ENCODE measurements at regions not wholly inside any gene's neighbourhood (a gene's known extent, or its start where the extent isn't known, plus 50 kb on each side); places are given as distances from the start of the nearest gene placed in this dataset.

DNA sequence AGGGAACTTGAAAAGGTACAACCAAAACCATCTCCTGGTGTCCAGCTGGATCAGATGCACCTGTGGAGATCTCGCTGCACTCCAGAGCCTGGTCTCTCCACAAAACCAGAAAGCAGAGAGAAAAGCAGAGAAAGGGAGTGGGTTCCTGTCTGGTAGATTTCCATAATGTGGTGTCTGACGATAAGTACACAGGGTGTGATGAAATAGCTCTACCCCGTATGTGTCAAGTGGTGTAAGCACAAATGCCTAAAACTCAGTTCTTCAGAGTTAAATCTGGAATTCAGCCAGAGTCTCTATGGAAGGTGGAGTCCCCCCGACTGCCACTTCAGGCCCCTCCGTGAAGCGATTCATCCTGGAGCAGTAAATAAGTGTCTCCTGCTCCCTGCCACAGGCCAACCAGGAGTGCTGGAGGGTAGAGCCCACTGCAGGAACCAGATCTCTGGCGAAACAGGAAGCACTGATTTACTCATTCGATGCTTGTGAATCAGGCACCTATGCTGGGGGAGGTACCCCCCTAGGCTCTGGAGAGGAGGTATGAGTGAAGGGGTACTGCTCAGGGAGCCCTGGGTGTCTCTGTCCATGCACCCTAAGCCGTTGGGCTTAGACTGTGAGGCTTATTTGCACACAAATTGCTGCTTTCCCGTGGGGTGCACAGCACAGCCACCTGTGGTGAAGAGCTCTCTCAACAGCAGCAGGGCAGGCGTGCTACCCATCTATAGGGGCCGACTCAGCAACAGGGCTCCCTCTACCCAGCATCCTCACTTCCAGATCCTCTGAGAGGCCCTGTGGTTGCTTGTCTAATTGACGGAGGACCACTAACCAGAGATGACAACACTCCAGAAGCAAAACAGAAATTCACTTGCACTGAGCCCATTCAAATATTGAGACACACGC is 97.1 kb upstream of the MYOCD start:
- Histone ChIP-seq H3K27me3 (ENCODE audit: control insufficient read depth, insufficient read depth, low read length) (no peaks in the 10 kb centered on the region), H3K4me3 (ENCODE audit: low read depth, low read length) (no peak overlapping the region), H3K36me3 (ENCODE audit: control insufficient read depth, insufficient read depth, low read length) (no peaks in the 10 kb centered on the region)
- peak; percentile 57 for DNase-seq (ENCODE audit: low read depth)
- no peak for FAIRE-seq
- TF ChIP-seq, protein P1, sequence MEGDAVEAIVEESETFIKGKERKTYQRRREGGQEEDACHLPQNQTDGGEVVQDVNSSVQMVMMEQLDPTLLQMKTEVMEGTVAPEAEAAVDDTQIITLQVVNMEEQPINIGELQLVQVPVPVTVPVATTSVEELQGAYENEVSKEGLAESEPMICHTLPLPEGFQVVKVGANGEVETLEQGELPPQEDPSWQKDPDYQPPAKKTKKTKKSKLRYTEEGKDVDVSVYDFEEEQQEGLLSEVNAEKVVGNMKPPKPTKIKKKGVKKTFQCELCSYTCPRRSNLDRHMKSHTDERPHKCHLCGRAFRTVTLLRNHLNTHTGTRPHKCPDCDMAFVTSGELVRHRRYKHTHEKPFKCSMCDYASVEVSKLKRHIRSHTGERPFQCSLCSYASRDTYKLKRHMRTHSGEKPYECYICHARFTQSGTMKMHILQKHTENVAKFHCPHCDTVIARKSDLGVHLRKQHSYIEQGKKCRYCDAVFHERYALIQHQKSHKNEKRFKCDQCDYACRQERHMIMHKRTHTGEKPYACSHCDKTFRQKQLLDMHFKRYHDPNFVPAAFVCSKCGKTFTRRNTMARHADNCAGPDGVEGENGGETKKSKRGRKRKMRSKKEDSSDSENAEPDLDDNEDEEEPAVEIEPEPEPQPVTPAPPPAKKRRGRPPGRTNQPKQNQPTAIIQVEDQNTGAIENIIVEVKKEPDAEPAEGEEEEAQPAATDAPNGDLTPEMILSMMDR (IDR thresholded peaks at IDR 0.05; ENCODE audit: insufficient read depth, low read length, severe bottlenecking), result no peak

GRCh38 chr17:12571606-12572005 is 94.1 kb upstream of the MYOCD start:
- Histone ChIP-seq H3K4me3 (ENCODE audit: low read depth, low read length) (no peak overlapping the region), H3K27me3 (ENCODE audit: control insufficient read depth, insufficient read depth, low read length) (no peaks in the 10 kb centered on the region), H3K36me3 (ENCODE audit: control insufficient read depth, insufficient read depth, low read length) (no peaks in the 10 kb centered on the region)
- TF ChIP-seq, protein P1 (IDR thresholded peaks at IDR 0.05; ENCODE audit: insufficient read depth, low read length, severe bottlenecking), result no peak
- no peak for DNase-seq (ENCODE audit: low read depth)
- FAIRE-seq, result no peak

DNA sequence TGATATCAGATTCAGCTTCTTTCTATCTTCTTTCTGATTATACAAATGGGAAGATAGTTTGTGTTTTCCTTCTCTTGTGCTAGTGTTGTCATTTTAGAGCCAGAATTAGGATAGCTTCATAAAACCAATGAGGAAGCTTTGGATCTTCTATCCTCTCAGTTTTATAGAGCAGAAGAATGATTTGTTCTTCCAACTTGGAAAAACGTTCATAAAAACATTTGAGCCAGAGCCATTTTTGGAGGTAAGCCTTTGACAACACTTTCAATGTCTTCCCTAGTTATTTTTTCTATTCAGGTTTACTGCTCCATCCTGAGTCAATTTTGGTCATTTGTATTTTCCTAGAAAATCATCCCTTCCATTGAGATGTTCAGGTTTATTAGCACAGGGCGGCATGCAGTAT is 91.2 kb upstream of the MYOCD start:
- no peaks in the 10 kb centered on the region for H3K27me3 ChIP-seq (ENCODE audit: control insufficient read depth, insufficient read depth, low read length)
- no peak for DNase-seq (ENCODE audit: low read depth)
- TF ChIP-seq, protein P1 (IDR thresholded peaks at IDR 0.05; ENCODE audit: insufficient read depth, low read length, severe bottlenecking), result no peak
- H3K4me3 ChIP-seq (ENCODE audit: low read depth, low read length), result no peak overlapping the region
- no peaks in the 10 kb centered on the region for H3K36me3 ChIP-seq (ENCODE audit: control insufficient read depth, insufficient read depth, low read length)
- no peak for FAIRE-seq

GRCh38 chr17:12575641-12576040 is 90.0 kb upstream of the MYOCD start:
- H3K36me3 ChIP-seq (ENCODE audit: control insufficient read depth, insufficient read depth, low read length), result no peaks in the 10 kb centered on the region
- no peak for DNase-seq (ENCODE audit: low read depth)
- no peaks in the 10 kb centered on the region for H3K27me3 ChIP-seq (ENCODE audit: control insufficient read depth, insufficient read depth, low read length)
- H3K4me3 ChIP-seq (ENCODE audit: low read depth, low read length), result no peak overlapping the region
- TF ChIP-seq, protein P1 (IDR thresholded peaks at IDR 0.05; ENCODE audit: insufficient read depth, low read length, severe bottlenecking), result no peak
- FAIRE-seq, result no peak

DNA sequence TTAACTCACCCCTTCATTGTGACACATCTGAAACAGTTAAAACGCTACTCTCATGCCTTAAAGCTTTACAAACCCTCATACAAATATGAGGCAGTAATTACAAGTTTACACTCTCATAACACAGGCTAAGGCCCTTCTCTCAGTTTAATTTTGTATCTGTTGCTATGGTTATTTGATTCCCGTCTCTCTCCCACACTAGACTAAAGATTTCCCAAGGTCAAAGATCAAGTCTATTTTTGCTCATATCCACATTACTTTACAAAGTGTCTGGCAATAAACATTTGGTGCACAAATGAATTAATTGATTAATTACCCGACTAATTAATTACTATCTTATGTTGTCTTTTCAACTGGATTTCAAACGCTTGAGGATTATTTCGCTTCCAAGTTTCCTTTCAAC is 86.4 kb upstream of the MYOCD start:
- Histone ChIP-seq H3K4me3 (ENCODE audit: low read depth, low read length) (no peak overlapping the region), H3K36me3 (ENCODE audit: control insufficient read depth, insufficient read depth, low read length) (no peaks in the 10 kb centered on the region), H3K27me3 (ENCODE audit: control insufficient read depth, insufficient read depth, low read length) (no peaks in the 10 kb centered on the region)
- TF ChIP-seq, protein P1 (IDR thresholded peaks at IDR 0.05; ENCODE audit: insufficient read depth, low read length, severe bottlenecking), result no peak
- FAIRE-seq (no peak), DNase-seq (ENCODE audit: low read depth) (no peak)
